GM19025 (cell line): ENCODE measurements at regions not wholly inside any gene's neighbourhood (a gene's known extent, or its start where the extent isn't known, plus 50 kb on each side); places are given as distances from the start of the nearest gene placed in this dataset.
"Not testable (repeated sequence)": the region's sequence is repeated elsewhere in the genome, so short reads cannot be mapped to it uniquely, and the experiment has no call there.

ENCODE experiments used
- ATAC-seq: cut with Tn5 transposase; IDR thresholded peaks from one replicate; pipeline ENCODE4 v1.9.1; 2021; ENCODE audit warnings: mild to moderate bottlenecking, low read depth, moderate library complexity; ENCODE audit not compliant: unreplicated experiment

DNA sequence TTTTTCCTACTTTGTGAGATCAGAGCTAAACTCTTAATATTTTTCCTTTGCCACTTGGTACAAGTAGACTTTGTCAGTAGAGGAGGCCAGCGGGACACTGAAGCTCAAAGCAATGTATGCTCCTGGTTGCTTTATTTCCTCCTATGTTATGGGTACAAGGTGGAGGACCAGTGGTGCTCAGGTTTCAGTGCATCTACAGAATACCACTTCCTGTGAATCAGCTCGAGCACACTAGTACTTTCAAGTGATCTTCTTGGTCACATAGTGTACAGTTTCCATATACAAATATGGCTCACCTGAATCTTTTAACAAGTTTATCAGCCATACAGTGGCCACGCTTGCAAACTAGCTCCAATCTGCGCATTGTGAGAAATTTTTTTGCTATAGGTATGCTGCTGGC lies 1674.8 kb upstream of the TMEFF2 start:
- ATAC-seq = no peak

- no peak for ATAC-seq
Observed at GRCh38 chr2:193868833-193869232, 1674.1 kb upstream of the TMEFF2 start.

DNA sequence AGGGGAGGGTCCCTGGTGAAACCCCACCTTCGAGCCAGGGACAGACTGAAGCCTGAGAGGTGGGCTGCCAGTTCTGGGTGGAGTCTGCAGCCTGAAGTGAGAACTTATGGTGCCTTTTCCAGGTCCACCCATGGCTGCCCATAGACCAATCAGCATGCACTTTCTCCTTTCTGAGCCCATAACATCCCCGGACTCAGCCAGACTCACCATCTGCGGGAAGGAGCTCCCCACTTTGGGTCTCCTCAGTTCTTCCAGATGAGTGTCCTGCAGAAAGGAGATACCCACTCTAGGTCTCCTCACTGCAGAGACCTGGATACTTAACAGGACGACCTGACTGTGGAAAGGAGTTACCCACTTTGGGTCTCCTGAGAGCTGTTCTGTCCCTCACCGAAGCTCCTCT lies 1673.4 kb upstream of the TMEFF2 start:
- no peak for ATAC-seq

DNA sequence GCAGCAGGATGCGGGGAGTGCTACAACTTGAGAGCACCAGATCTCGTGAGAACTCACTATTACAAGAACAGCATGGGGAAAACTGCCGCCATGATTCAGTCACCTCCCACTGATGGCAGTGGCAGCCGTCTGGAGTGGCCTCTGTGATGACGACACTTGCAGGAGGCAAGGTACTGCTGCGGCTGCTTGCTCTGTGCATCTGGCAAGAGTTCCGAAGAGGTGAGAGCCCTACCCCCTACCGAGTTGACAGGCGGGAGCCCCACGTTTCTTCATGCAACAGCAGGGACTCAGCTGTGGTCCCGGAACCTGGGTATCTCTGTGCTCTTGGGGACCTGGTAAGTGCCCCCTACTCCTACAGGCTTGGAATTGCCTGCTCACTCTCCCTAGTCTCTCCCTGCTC lies 1672.7 kb upstream of the TMEFF2 start:
- ATAC-seq = no peak

- no peak for ATAC-seq
Observed at GRCh38 chr2:193861557-193861956, 1666.8 kb upstream of the TMEFF2 start.

DNA sequence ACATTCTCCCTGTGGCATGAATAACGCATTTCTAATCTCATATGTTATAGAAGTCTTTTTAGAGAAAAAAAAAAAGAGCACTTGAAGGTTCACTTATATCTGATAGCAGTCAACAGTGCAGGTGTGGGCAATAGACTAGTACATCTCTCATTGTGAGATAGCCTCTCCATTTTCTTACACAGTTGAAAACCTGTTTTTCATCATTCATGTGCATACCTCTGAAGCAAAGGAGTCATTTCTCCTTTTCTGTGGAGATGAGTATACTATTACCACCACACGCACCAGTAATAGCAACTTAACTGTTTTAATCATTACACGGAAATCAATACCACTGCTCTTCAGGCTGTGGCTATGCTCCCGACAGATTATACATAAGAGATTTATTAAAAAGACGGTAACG lies 1653.3 kb upstream of the TMEFF2 start:
- ATAC-seq = no peak

DNA sequence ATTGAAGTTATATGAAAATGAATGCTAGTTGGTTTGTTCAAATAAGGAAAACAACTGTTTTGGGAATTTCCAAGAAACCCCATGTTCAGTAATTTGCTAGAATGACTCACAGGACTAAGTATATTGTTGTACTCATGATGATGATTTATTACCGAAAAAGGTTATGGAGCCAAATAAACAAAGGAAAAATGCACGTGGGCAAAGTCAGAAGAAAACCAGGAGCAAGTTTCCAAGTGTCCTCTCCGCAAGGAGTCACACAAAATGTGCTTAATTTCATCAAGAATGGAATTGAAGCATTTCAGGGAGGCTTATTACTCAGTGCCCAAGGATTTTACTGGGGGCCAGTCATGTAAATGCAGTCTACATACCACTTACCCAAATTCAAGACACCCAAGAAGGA lies 1652.4 kb upstream of the TMEFF2 start:
- no peak for ATAC-seq

DNA sequence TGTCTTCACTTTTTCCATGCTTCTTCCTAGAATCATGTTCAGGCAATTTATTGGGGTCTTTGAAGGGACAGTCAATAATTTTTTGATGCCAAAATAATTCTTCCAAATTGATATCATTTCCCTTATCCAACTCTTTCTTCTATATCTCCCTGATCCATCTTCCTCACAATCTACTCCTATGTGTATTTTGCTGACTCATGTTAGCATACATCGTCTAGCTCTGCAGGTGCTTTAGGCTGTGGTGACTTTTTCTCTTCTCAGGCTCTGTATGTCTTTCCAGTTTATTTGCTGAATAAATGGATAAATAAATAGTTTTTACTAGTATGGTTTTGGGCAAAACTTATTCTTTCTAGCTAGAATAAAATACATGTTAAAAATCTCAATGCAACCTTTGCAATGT lies 1650.9 kb upstream of the TMEFF2 start:
- no peak for ATAC-seq

GRCh38 chr2:193843675-193844074 lies 1648.9 kb upstream of the TMEFF2 start:
- no peak for ATAC-seq

GRCh38 chr2:193841384-193842150 lies 1646.8 kb upstream of the TMEFF2 start:
- ATAC-seq = no peak

DNA sequence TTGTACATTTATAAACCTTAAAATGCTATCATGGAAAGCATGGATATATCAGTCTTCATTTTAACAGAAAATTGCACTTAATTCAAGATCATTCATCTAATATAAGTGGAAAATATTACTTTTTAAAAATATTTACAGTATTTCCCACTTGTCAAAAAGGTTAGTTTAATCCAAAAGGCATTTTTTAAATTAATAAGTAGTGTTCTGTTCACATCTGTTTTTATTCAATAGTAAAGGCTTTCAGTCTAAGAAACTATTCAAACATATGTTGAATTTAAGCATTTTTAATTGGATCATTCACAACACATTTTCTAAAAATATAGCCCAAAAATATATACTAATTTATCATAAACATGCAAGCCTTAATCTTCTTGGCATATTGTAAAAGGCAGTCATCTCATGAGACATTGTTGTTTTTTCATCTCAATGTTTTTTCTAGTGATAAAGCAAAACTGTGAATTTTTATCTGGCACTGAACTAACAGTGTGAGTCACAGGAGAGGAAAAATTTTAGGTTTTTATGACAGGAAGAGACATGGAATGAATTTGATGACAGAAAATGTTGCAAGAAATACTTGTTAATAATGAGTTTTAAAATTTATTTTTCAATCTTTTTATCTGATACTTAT lies 1642.5 kb upstream of the TMEFF2 start:
- no peak for ATAC-seq

DNA sequence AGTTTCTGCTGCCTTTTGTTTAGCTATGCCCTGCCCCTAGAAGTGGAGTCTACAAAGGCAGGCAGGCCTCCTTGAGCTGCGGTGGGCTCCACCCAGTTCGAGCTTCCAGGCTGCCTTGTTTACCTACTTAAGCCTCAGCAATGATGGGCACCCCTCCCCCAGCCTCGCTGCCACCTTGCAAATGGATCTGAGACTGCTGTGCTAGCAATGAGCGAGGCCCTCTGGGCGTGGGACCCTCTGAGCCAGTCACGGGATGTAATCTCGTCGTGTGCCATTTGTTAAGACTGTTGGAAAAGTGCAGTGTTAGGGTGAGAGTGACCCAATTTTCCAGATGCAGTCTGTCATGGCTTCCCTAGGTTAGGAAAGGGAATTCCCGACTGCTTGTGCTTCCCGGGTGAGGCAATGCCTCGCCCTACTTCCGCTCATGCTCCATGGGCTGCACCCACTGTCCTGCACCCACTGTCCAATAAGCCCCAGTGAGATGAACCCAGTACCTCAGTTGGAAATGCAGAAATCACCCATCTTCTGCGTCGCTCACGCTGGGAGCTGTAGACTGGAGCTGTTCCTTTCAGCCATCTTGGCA lies 1641.8 kb upstream of the TMEFF2 start:
- not testable (repeated sequence) for ATAC-seq

- not testable (repeated sequence) for ATAC-seq
Observed at GRCh38 chr2:193833895-193834294, 1639.2 kb upstream of the TMEFF2 start.

- no peak for ATAC-seq
Observed at GRCh38 chr2:193824474-193824873, 1629.7 kb upstream of the TMEFF2 start.

GRCh38 chr2:193818801-193819499 lies 1624.2 kb upstream of the TMEFF2 start:
- ATAC-seq = no peak

DNA sequence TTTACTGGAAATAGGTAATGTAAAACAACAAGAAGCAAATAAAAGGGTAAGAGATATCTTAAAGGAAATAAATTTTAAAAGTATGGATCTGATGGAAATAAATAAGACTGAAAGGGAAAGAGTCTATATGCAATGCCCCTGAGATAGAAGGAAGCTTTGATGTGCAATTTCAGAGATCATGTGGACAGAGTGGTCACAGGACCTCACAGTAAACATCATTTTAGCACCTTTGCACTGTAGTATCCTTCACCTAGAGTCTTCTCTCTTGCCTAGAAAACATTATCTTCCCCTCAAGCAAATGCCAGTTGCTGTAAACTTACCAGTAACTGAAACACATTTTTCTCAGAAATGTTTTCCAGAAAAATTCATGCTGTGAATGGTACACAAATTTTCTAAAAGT lies 1621.3 kb upstream of the TMEFF2 start:
- ATAC-seq = no peak

DNA sequence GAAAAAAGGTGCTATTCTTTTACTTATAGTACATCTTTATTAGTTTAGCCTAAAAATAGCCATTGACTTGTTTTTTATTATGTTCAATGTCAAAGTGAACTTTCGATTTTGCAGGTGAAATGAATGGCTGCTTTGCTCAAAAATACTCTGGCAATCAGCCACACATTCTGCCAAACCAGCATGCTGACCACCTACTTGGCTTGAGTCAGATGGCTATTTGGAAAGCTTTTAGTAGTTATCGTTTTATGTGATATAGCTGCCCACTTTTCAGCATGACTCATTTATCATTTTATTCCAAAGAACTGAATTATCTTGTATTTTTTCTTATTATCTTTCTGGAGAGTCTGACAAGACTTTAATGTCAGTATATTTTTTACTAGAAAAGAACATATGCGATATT lies 1615.8 kb upstream of the TMEFF2 start:
- ATAC-seq = no peak

- ATAC-seq = no peak
Observed at GRCh38 chr2:193808877-193809276, 1614.1 kb upstream of the TMEFF2 start.

GRCh38 chr2:193806088-193806774 lies 1611.5 kb upstream of the TMEFF2 start:
- ATAC-seq = no peak

DNA sequence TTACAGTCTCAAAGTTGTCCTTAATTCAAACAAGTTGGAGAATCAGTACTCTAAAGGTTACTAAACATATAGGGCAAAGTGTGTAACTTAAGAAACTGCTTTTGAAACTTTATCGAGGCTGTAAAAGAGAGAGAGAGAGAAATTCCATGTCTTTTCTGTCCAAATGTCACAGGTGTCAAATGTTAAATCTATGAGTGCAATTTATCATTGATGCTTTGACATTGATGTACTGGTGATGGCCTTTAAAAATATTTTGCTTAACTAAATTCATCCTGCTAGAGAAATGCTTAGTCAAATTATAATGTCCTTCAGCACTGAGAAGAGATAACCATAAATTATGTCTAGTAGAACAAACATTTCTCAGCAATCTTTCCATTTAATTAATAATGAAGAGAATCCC lies 1602.1 kb upstream of the TMEFF2 start:
- ATAC-seq = no peak

DNA sequence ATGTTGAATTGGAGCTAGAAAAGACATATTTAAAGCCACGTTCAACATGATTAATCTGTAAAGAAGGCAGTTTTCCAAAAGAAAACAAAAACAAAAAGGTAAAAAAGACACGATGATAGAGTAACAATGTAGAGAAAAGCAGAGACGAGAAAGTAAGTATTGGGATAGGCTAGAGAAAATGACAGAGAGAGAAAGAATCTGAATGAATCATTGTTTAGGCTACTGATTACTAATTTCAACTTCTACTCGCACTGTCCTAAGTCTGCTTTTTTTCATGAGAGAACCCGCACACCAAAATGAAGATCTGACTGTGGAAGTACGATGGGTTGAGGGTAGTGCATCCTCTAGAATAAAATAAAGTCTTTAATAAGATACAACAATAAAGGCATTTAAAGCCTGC lies 1599.2 kb upstream of the TMEFF2 start:
- no peak for ATAC-seq
